OCI-LY7 (cell line): ENCODE measurements at regions not wholly inside any gene's neighbourhood (a gene's known extent, or its start where the extent isn't known, plus 50 kb on each side); places are given as distances from the start of the nearest gene placed in this dataset.

Source experiments
- EZH2phosphoT487 ChIP-seq: fragments of 200-600 bp; sonication (generic); IDR thresholded peaks from 2 replicates; pipeline ENCODE4 v1.6.1; 2018; ENCODE audit warnings: low read depth, borderline replicate concordance, mild to moderate bottlenecking, mixed run types, antibody characterized with exemption, low read length, moderate library complexity, mixed read lengths
- TF ChIP-seq, protein P1 (sequence below): fragments of 200-600 bp; sonication (generic); conservative IDR thresholded peaks from 2 replicates; pipeline ENCODE4 v1.5.1; 2014; ENCODE audit warnings: mild to moderate bottlenecking, antibody characterized with exemption, low read length, moderate library complexity, mixed read lengths

DNA sequence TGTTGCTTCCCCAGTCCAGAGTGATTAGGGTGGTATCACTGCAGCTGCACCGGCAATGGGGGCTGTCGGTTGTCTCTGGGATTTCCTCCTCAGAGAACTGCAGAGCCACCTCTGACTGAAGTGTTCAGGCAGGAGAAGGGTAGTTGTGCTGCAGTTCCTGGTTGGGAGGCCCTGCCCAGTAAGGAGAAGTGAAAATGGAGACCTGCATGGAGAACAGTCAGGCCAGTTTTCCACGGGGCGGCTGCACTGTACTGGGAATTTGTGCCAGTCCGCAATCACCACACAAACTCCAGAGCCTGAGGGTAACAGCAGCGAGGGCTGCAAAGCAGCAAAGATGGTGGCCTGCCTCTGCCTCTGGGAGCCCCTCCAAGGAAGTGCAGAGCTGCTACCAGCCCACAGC lies 58.1 kb upstream of the CCDC190 start:
- TF ChIP-seq, protein P1, sequence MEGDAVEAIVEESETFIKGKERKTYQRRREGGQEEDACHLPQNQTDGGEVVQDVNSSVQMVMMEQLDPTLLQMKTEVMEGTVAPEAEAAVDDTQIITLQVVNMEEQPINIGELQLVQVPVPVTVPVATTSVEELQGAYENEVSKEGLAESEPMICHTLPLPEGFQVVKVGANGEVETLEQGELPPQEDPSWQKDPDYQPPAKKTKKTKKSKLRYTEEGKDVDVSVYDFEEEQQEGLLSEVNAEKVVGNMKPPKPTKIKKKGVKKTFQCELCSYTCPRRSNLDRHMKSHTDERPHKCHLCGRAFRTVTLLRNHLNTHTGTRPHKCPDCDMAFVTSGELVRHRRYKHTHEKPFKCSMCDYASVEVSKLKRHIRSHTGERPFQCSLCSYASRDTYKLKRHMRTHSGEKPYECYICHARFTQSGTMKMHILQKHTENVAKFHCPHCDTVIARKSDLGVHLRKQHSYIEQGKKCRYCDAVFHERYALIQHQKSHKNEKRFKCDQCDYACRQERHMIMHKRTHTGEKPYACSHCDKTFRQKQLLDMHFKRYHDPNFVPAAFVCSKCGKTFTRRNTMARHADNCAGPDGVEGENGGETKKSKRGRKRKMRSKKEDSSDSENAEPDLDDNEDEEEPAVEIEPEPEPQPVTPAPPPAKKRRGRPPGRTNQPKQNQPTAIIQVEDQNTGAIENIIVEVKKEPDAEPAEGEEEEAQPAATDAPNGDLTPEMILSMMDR = no peak
- no peak for TF ChIP-seq EZH2phosphoT487
